OCI-LY1 (cell line): ENCODE measurements at regions not wholly inside any gene's neighbourhood (a gene's known extent, or its start where the extent isn't known, plus 50 kb on each side); places are given as distances from the start of the nearest gene placed in this dataset.

Experiments
- CTCF ChIP-seq: fragments of 200-600 bp; sonication (generic), shearing (Covaris generic); IDR thresholded peaks from 2 replicates; pipeline ENCODE4 v1.5.1; 2017; ENCODE audit warnings: mild to moderate bottlenecking, antibody characterized with exemption, low read length, moderate library complexity, mixed read lengths
- EZH2 ChIP-seq: fragments of 200-600 bp; sonication (generic), shearing (Covaris generic); IDR thresholded peaks from 2 replicates; pipeline ENCODE4 v1.8.0; 2017; ENCODE audit warnings: borderline replicate concordance, mixed run types, mild to moderate bottlenecking, antibody characterized with exemption, low read length, moderate library complexity, mixed read lengths

DNA sequence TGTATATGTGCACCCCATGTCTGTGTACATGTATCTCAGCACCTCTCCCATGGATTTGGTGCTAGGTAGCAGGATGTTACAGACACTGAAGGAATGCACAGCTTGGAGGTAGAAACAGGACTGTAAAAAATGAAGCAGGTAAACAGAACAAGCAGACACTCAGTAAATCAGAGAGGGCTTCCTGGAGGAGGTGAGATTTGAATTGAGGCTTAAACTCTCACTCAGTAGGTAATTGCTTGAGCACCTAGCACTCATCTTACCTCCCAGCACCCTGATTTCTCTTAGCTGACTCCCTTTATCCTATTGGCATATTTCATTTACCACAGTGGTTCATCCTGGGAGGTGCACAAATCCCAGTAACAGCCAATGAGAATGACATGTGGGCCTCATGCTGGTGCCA lies 537.9 kb upstream of the RAB6C start:
- TF ChIP-seq CTCF (no peak), EZH2 (no peak)
